ENCODE measurements at regions not wholly inside any gene's neighbourhood (a gene's known extent, or its start where the extent isn't known, plus 50 kb on each side); places are given as distances from the start of the nearest gene placed in this dataset.

- no peak for TF ChIP-seq CTCF (IDR thresholded peaks at IDR 0.05)
- TF ChIP-seq POLR2AphosphoS5 (IDR thresholded peaks at IDR 0.05) = no peak
- TF ChIP-seq POLR2A (IDR thresholded peaks at IDR 0.05) = no peak
Measured at GRCh38 chr9:120267929-120268328, 312.0 kb downstream of the CDK5RAP2 start.
